Fibroblast of lung (primary cell): ENCODE measurements at regions not wholly inside any gene's neighbourhood (a gene's known extent, or its start where the extent isn't known, plus 50 kb on each side); places are given as distances from the start of the nearest gene placed in this dataset.

Experiments used
- DNase-seq, 2 donors: peaks; one replicate each; pipeline versions ENCODE4 v3.0.0 to v3.0.0-alpha.2; 2010; ENCODE audit warnings: low read depth in 2 of 2
- H2AFZ ChIP-seq: 2 replicates; pipeline ENCODE4 v1.5.1; 2012; ENCODE audit warnings: low read length, control low read depth, inconsistent platforms
- H3K27ac ChIP-seq: 2 replicates; pipeline ENCODE4 v1.5.1; 2011; ENCODE audit warnings: low read length, control low read depth; ENCODE audit not compliant: insufficient read depth
- H3K27me3 ChIP-seq: 2 replicates; pipeline ENCODE4 v1.5.1; 2011; ENCODE audit warnings: mild to moderate bottlenecking, low read length; ENCODE audit not compliant: control insufficient read depth, insufficient read depth
- H3K36me3 ChIP-seq: 2 replicates; pipeline ENCODE4 v1.5.1; 2011; ENCODE audit warnings: low read length; ENCODE audit not compliant: control insufficient read depth, insufficient read depth
- H3K4me1 ChIP-seq: 2 replicates; pipeline ENCODE4 v1.5.1; 2011; ENCODE audit warnings: low read length; ENCODE audit not compliant: control insufficient read depth, insufficient read depth; ENCODE audit errors: extremely low read depth
- H3K4me2 ChIP-seq: 2 replicates; pipeline ENCODE4 v1.5.1; 2011; ENCODE audit warnings: low read length, control low read depth; ENCODE audit not compliant: insufficient read depth; ENCODE audit errors: extremely low read depth
- H3K4me3 ChIP-seq, 4 experiments: fragments of 200-600 bp in 1 of 4; sonication (generic) in 1 of 4; replicated peaks in 1 of 4; 2 replicates each; pipeline ENCODE4 v1.5.1; 2011 to 2016; ENCODE audit warnings: low read length in 4 of 4, low read depth in 3 of 4, mild to moderate bottlenecking in 3 of 4, control low read depth in 2 of 4, inconsistent platforms in 1 of 4, mixed read lengths in 1 of 4; ENCODE audit not compliant: insufficient read depth in 1 of 4; ENCODE audit errors: control extremely low read depth in 1 of 4
- H3K79me2 ChIP-seq: 2 replicates; pipeline ENCODE4 v1.5.1; 2012; ENCODE audit warnings: mild to moderate bottlenecking, low read length, inconsistent platforms; ENCODE audit not compliant: control insufficient read depth, insufficient read depth
- H3K9ac ChIP-seq: 2 replicates; pipeline ENCODE4 v1.5.1; 2011; ENCODE audit warnings: mild to moderate bottlenecking, low read length, control low read depth; ENCODE audit not compliant: insufficient read depth
- H3K9me3 ChIP-seq: 2 replicates; pipeline ENCODE4 v1.5.1; 2012; ENCODE audit warnings: low read depth, low read length; ENCODE audit not compliant: control insufficient read depth, insufficient read depth
- H4K20me1 ChIP-seq: 2 replicates; pipeline ENCODE4 v1.5.1; 2011; ENCODE audit warnings: low read length; ENCODE audit not compliant: control insufficient read depth, insufficient read depth; ENCODE audit errors: extremely low read depth
- EZH2 ChIP-seq: IDR thresholded peaks from 2 replicates; pipeline ENCODE4 v1.5.1; 2012; ENCODE audit warnings: low read length, control low read depth, mild to moderate bottlenecking; ENCODE audit errors: missing control alignments
- TF ChIP-seq, protein P1 (sequence below), 2 donors: IDR thresholded peaks in 1 of 2; conservative IDR thresholded peaks in 1 of 2; 1 replicate in 1 of 2; 2 replicates in 1 of 2; pipeline ENCODE4 v1.5.1; 2011 to 2012; ENCODE audit warnings: low read length in 2 of 2, control low read depth in 1 of 2, inconsistent platforms in 1 of 2, low read depth in 1 of 2, mild to moderate bottlenecking in 1 of 2

DNA sequence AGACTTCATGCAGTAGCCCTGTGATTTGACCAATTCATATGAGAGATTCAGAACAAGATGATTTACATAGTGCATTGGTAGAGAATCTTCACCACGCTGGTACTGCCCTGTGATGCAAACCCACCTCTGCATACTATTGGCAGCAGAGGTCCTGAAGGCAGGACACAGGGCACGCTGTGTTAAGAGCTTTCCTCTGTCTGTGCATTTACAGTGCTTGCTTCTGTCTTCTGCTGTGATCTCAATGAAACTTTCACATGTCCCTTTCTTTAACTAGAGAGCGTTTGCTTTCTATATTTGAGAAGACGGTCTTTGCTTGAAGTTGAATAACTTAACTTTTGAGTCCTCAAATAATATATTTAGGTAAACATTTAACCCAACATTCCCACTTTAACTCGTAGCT lies 219.0 kb upstream of the SPRY2 start:
- Histone ChIP-seq H3K27me3 (no peaks in the 10 kb centered on the region), H3K4me2 (no peak overlapping the region), H4K20me1 (no peaks in the 10 kb centered on the region), H2AFZ (no peak overlapping the region), H3K4me1 (no peaks in the 10 kb centered on the region), H3K36me3 (no peaks in the 10 kb centered on the region), H3K27ac (no peak overlapping the region), H3K4me3 (no peak overlapping the region), H3K9me3 (no peaks in the 10 kb centered on the region), H3K9ac (no peak overlapping the region), H3K79me2 (no peaks in the 10 kb centered on the region)
- TF ChIP-seq, protein P1, sequence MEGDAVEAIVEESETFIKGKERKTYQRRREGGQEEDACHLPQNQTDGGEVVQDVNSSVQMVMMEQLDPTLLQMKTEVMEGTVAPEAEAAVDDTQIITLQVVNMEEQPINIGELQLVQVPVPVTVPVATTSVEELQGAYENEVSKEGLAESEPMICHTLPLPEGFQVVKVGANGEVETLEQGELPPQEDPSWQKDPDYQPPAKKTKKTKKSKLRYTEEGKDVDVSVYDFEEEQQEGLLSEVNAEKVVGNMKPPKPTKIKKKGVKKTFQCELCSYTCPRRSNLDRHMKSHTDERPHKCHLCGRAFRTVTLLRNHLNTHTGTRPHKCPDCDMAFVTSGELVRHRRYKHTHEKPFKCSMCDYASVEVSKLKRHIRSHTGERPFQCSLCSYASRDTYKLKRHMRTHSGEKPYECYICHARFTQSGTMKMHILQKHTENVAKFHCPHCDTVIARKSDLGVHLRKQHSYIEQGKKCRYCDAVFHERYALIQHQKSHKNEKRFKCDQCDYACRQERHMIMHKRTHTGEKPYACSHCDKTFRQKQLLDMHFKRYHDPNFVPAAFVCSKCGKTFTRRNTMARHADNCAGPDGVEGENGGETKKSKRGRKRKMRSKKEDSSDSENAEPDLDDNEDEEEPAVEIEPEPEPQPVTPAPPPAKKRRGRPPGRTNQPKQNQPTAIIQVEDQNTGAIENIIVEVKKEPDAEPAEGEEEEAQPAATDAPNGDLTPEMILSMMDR (conservative IDR thresholded peaks at IDR 0.05 in 1 of 2, IDR thresholded peaks at IDR 0.05 in 1 of 2; ENCODE audit: low read depth in 1 of 2, low read length in 2 of 2), result no peak
- no peak for TF ChIP-seq EZH2
- DNase-seq, result no peak

DNA sequence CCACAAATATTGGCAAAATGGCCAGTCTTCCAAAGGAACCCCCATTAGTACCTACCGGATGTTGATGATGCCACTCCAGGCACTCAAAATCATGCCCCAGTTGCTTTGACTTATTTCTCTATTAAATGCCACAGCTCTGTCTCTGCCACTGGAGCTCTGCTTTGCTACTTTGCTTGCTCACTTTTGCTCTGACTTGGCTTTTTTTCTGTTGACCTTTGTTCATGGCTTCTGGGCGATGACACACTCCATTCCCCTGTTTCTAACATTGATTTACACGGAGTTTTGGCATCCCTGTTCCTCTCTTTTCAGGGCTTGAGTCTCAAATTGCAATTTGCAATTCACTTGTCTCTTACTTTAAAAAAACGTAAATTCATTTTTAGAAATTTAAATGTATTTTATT lies 217.1 kb upstream of the SPRY2 start:
- no peak overlapping the region for H3K9ac ChIP-seq
- no peak overlapping the region for H3K27ac ChIP-seq
- H3K79me2 ChIP-seq, result no peaks in the 10 kb centered on the region
- no peaks in the 10 kb centered on the region for H3K36me3 ChIP-seq
- no peak overlapping the region for H2AFZ ChIP-seq
- no peak overlapping the region for H3K4me2 ChIP-seq
- H3K9me3 ChIP-seq, result no peaks in the 10 kb centered on the region
- no peaks in the 10 kb centered on the region for H3K27me3 ChIP-seq
- no peak overlapping the region for H3K4me3 ChIP-seq
- no peaks in the 10 kb centered on the region for H3K4me1 ChIP-seq
- peak in 1 of 2 donors; percentile 45 for DNase-seq
- no peaks in the 10 kb centered on the region for H4K20me1 ChIP-seq
- TF ChIP-seq, protein P1 (conservative IDR thresholded peaks at IDR 0.05 in 1 of 2, IDR thresholded peaks at IDR 0.05 in 1 of 2; ENCODE audit: low read depth in 1 of 2, low read length in 2 of 2), result no peak
- TF ChIP-seq EZH2, result no peak

DNA sequence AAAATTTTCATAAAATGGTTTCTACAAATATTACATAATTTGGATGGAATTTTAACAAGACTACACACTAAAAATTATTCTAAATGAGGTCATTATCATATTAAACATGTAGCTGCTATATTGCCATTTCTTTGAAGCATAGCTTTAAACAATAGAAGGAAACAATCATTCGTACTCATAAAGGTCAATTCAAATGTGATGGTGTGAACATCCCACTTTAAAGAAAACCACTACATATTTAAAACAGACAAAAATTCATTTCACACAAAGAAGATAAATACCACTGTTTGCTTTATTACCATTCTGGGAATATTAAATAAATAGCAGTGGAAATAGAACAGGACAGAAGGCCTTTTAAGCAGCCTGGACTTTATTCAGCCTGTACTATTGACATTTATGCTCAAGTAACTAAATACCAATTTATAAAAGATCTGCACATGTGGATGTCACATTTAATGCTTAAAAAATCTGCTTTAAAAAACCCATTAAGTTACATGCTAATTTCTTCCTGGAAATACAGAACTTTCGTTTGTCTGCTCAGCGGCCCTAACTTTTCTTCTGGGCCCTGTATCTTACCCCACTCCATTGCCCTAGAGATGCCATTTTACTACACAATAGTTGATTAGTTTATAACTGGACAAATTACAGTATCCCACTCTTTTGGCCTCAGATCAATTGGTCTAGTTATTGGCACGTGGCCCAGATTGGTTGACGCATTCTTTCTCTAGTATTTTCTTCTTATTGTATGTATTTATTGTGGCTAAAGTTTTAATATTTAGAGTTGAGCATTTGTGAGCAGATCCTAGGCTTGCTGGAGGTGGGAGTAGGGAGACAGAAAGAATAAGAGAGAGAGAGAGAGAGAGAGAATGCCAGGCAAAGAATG lies 215.1 kb upstream of the SPRY2 start:
- Histone ChIP-seq H4K20me1 (no peaks in the 10 kb centered on the region), H3K36me3 (no peaks in the 10 kb centered on the region), H3K4me2 (no peak overlapping the region), H3K9me3 (no peaks in the 10 kb centered on the region), H3K4me3 (no peak overlapping the region), H3K9ac (no peak overlapping the region), H3K27ac (no peak overlapping the region), H2AFZ (no peak overlapping the region), H3K4me1 (no peaks in the 10 kb centered on the region), H3K79me2 (no peaks in the 10 kb centered on the region), H3K27me3 (no peaks in the 10 kb centered on the region)
- TF ChIP-seq, protein P1 (conservative IDR thresholded peaks at IDR 0.05 in 1 of 2, IDR thresholded peaks at IDR 0.05 in 1 of 2; ENCODE audit: low read depth in 1 of 2, low read length in 2 of 2), result no peak
- no peak for TF ChIP-seq EZH2
- DNase-seq, result peak in 1 of 2 donors; percentile 84
